ENCODE measurements at regions not wholly inside any gene's neighbourhood (a gene's known extent, or its start where the extent isn't known, plus 50 kb on each side); places are given as distances from the start of the nearest gene placed in this dataset.

GRCh38 chr17:53088481-53088880, 734.2 kb upstream of the KIF2B start:
- Histone ChIP-seq H3K9me3 (no peaks in the 10 kb centered on the region), H3K4me3 (replicated peaks in 1 of 3) (no peak overlapping the region), H3K36me3 (no peaks in the 10 kb centered on the region), H3K4me1 (no peaks in the 10 kb centered on the region), H3K27ac (peak overlapping the region in 1 of 3 donors; percentile 57), H3K27me3 (no peaks in the 10 kb centered on the region)
- no peak for DNase-seq
- intact Hi-C loops (cut with DNase I) = no loop called here
- TF ChIP-seq CTCF (IDR thresholded peaks at IDR 0.05) (no peak), POLR2A (IDR thresholded peaks at IDR 0.05) (no peak)
- WGBS, 2 donors = 38 to 49% methylated on average over 6 of the region's 6 CpGs

- intact Hi-C loops (cut with DNase I) = no loop called here
- WGBS, 2 donors = 54 to 56% methylated on average over 4 of the region's 4 CpGs
- Histone ChIP-seq H3K4me3 (replicated peaks in 1 of 3) (no peak overlapping the region), H3K4me1 (no peaks in the 10 kb centered on the region), H3K36me3 (no peaks in the 10 kb centered on the region), H3K9me3 (no peaks in the 10 kb centered on the region), H3K27ac (no peak overlapping the region), H3K27me3 (no peaks in the 10 kb centered on the region)
- TF ChIP-seq POLR2A (IDR thresholded peaks at IDR 0.05) (no peak), CTCF (IDR thresholded peaks at IDR 0.05) (no peak)
- DNase-seq = no peak
Observed at GRCh38 chr17:53061446-53061845, 761.3 kb upstream of the KIF2B start.

DNA sequence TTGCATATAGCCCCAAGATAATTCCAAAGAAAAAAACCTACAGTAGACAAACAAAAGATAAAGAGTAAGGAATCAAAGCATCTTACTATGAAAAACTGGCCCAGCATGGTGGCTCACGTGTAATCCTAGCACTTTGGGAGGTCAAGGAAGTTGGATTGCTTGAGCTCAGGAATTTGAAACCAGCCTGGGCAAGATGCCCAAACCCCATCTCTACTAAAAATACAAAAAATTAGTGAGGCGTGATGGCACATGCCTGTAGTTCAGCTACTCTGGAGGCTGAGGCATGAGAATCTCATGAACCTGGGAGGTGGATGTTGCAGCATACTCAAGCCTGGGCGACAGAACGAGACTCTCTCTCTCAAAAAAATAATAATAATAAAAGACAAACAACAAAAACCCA, 764.7 kb upstream of the KIF2B start:
- Histone ChIP-seq H3K4me3 (replicated peaks in 1 of 3) (no peak overlapping the region), H3K9me3 (no peaks in the 10 kb centered on the region), H3K4me1 (no peaks in the 10 kb centered on the region), H3K27ac (no peak overlapping the region), H3K27me3 (no peaks in the 10 kb centered on the region), H3K36me3 (no peaks in the 10 kb centered on the region)
- 26 to 41% methylated on average over 4 of the region's 4 CpGs for WGBS, 2 donors
- DNase-seq = peak; percentile 85 to 89
- intact Hi-C loops (cut with DNase I) = no loop called here
- no peak for TF ChIP-seq CTCF (IDR thresholded peaks at IDR 0.05)
- no peak for TF ChIP-seq POLR2A (IDR thresholded peaks at IDR 0.05)

GRCh38 chr17:53046781-53047180, 775.9 kb upstream of the KIF2B start:
- WGBS, 2 donors = 84 to 96% methylated on average over 2 of the region's 2 CpGs
- intact Hi-C loops (cut with DNase I) = no loop called here
- no peak for DNase-seq
- no peaks in the 10 kb centered on the region for H3K27me3 ChIP-seq
- H3K4me1 ChIP-seq = no peaks in the 10 kb centered on the region
- H3K36me3 ChIP-seq = no peaks in the 10 kb centered on the region
- no peaks in the 10 kb centered on the region for H3K9me3 ChIP-seq
- H3K4me3 ChIP-seq (replicated peaks in 1 of 3) = no peak overlapping the region
- H3K27ac ChIP-seq = no peak overlapping the region
- no peak for TF ChIP-seq CTCF (IDR thresholded peaks at IDR 0.05)
- no peak for TF ChIP-seq POLR2A (IDR thresholded peaks at IDR 0.05)

- Histone ChIP-seq H3K9me3 (no peaks in the 10 kb centered on the region), H3K4me1 (no peaks in the 10 kb centered on the region), H3K4me3 (replicated peaks in 1 of 3) (no peak overlapping the region), H3K36me3 (no peaks in the 10 kb centered on the region), H3K27me3 (no peaks in the 10 kb centered on the region), H3K27ac (no peak overlapping the region)
- no peak for DNase-seq
- intact Hi-C loops (cut with DNase I) = loop anchor here (10.0 kb wide), 1 partner anchor 1855 kb away; no protein-coding TSS in a partner anchor
- no peak for TF ChIP-seq POLR2A (IDR thresholded peaks at IDR 0.05)
- no peak for TF ChIP-seq CTCF (IDR thresholded peaks at IDR 0.05)
Observed at GRCh38 chr17:53039981-53040380, 782.7 kb upstream of the KIF2B start.

Measured in thyroid gland (tissue), 4 donors.